ENCODE measurements at regions not wholly inside any gene's neighbourhood (a gene's known extent, or its start where the extent isn't known, plus 50 kb on each side); places are given as distances from the start of the nearest gene placed in this dataset.

GRCh38 chr21:26784974-26785373, 60.2 kb downstream of the ADAMTS1 start:
- DNase-seq (ENCODE audit: extremely low read depth in 1 of 11, low read depth in 9 of 11, low spot score in 4 of 11): no peak

GRCh38 chr21:26783466-26784195, 61.6 kb downstream of the ADAMTS1 start:
- no peak for DNase-seq (ENCODE audit: extremely low read depth in 1 of 11, low read depth in 9 of 11, low spot score in 4 of 11)

GRCh38 chr21:26782747-26783146, 62.5 kb downstream of the ADAMTS1 start:
- DNase-seq (ENCODE audit: extremely low read depth in 1 of 11, low read depth in 9 of 11, low spot score in 4 of 11): no peak

- DNase-seq (ENCODE audit: extremely low read depth in 1 of 11, low read depth in 9 of 11, low spot score in 4 of 11): no peak
Observed at GRCh38 chr21:26782331-26782730, 62.9 kb downstream of the ADAMTS1 start.

GRCh38 chr21:26781331-26781730, 63.9 kb downstream of the ADAMTS1 start:
- DNase-seq (ENCODE audit: extremely low read depth in 1 of 11, low read depth in 9 of 11, low spot score in 4 of 11): no peak

- DNase-seq (ENCODE audit: extremely low read depth in 1 of 11, low read depth in 9 of 11, low spot score in 4 of 11): no peak
Observed at GRCh38 chr21:26777166-26777565, 68.0 kb downstream of the ADAMTS1 start.

GRCh38 chr21:26776310-26777021, 68.7 kb downstream of the ADAMTS1 start:
- DNase-seq (ENCODE audit: extremely low read depth in 1 of 11, low read depth in 9 of 11, low spot score in 4 of 11): no peak

GRCh38 chr21:26773058-26773457, 72.2 kb downstream of the ADAMTS1 start:
- DNase-seq (ENCODE audit: extremely low read depth in 1 of 11, low read depth in 9 of 11, low spot score in 4 of 11): no peak

GRCh38 chr21:26769613-26770188, 75.5 kb downstream of the ADAMTS1 start:
- peak; percentile 7 to 43 (median 27) for DNase-seq (ENCODE audit: extremely low read depth in 1 of 11, low read depth in 9 of 11, low spot score in 4 of 11)

- no peak for DNase-seq (ENCODE audit: extremely low read depth in 1 of 11, low read depth in 9 of 11, low spot score in 4 of 11)
Observed at GRCh38 chr21:26766826-26767325, 78.3 kb downstream of the ADAMTS1 start.

- no peak for DNase-seq (ENCODE audit: extremely low read depth in 1 of 11, low read depth in 9 of 11, low spot score in 4 of 11)
Observed at GRCh38 chr21:26761174-26761915, 83.9 kb downstream of the ADAMTS1 start.

GRCh38 chr21:26759731-26760130, 85.5 kb downstream of the ADAMTS1 start:
- DNase-seq (ENCODE audit: extremely low read depth in 1 of 11, low read depth in 9 of 11, low spot score in 4 of 11): no peak

GRCh38 chr21:26758083-26758880, 86.9 kb downstream of the ADAMTS1 start:
- no peak for DNase-seq (ENCODE audit: extremely low read depth in 1 of 11, low read depth in 9 of 11, low spot score in 4 of 11)

GRCh38 chr21:26756491-26757159, 88.6 kb downstream of the ADAMTS1 start:
- DNase-seq (ENCODE audit: extremely low read depth in 1 of 11, low read depth in 9 of 11, low spot score in 4 of 11): no peak

GRCh38 chr21:26754853-26755252, 90.4 kb downstream of the ADAMTS1 start:
- no peak for DNase-seq (ENCODE audit: extremely low read depth in 1 of 11, low read depth in 9 of 11, low spot score in 4 of 11)

GRCh38 chr21:26753822-26754221, 91.4 kb downstream of the ADAMTS1 start:
- DNase-seq (ENCODE audit: extremely low read depth in 1 of 11, low read depth in 9 of 11, low spot score in 4 of 11): no peak

GRCh38 chr21:26752849-26753248, 92.4 kb downstream of the ADAMTS1 start:
- no peak for DNase-seq (ENCODE audit: extremely low read depth in 1 of 11, low read depth in 9 of 11, low spot score in 4 of 11)

GRCh38 chr21:26751305-26751704, 93.9 kb downstream of the ADAMTS1 start:
- no peak for DNase-seq (ENCODE audit: extremely low read depth in 1 of 11, low read depth in 9 of 11, low spot score in 4 of 11)
